Spleen (tissue), 11 donors: ENCODE measurements at regions not wholly inside any gene's neighbourhood (a gene's known extent, or its start where the extent isn't known, plus 50 kb on each side); places are given as distances from the start of the nearest gene placed in this dataset.

Experiments used
- DNase-seq: peaks from one replicate; pipeline ENCODE4 v3.0.0-alpha.2; 2020
- H3K27ac ChIP-seq, 8 donors: fragments of 200-600 bp; sonication (generic) in 7 of 8; 1 replicate in 4 of 8; 2 replicates in 4 of 8; pipeline versions ENCODE4 v1.5.0 to v1.8.0; 2016 to 2021; ENCODE audit warnings: inconsistent platforms in 4 of 8, mild to moderate bottlenecking in 4 of 8, moderate library complexity in 1 of 8
- H3K27me3 ChIP-seq, 7 donors: fragments of 200-600 bp; sonication (generic) in 6 of 7; replicated peaks in 1 of 7; 1 replicate in 4 of 7; 2 replicates in 3 of 7; pipeline versions ENCODE4 v1.5.0 to v1.8.0; 2016 to 2021; ENCODE audit warnings: inconsistent platforms in 3 of 7, mild to moderate bottlenecking in 1 of 7
- H3K36me3 ChIP-seq, 6 donors: fragments of 200-600 bp; sonication (generic) in 5 of 6; 1 replicate in 4 of 6; 2 replicates in 2 of 6; pipeline versions ENCODE4 v1.5.0 to v1.8.0; 2016 to 2021; ENCODE audit warnings: inconsistent platforms in 2 of 6
- H3K4me1 ChIP-seq, 6 donors: fragments of 200-600 bp; sonication (generic) in 5 of 6; 1 replicate in 3 of 6; 2 replicates in 3 of 6; pipeline versions ENCODE4 v1.5.0 to v1.8.0; 2016 to 2021; ENCODE audit warnings: inconsistent platforms in 3 of 6
- H3K4me3 ChIP-seq, 8 donors: fragments of 200-600 bp; sonication (generic) in 7 of 8; 1 replicate in 4 of 8; 2 replicates in 4 of 8; pipeline versions ENCODE4 v1.5.0 to v1.8.0; 2016 to 2021; ENCODE audit warnings: inconsistent platforms in 4 of 8, mild to moderate bottlenecking in 4 of 8, moderate library complexity in 2 of 8
- H3K9me3 ChIP-seq, 8 donors: fragments of 200-600 bp; sonication (generic) in 7 of 8; 1 replicate in 4 of 8; 2 replicates in 4 of 8; pipeline versions ENCODE4 v1.5.0 to v1.8.0; 2016 to 2021; ENCODE audit warnings: inconsistent platforms in 4 of 8
- CTCF ChIP-seq, 11 experiments: fragments of 200-600 bp in 7 of 11; fragments of 450-650 bp in 4 of 11; sonication (generic) in 4 of 11; IDR thresholded peaks in 8 of 11; conservative IDR thresholded peaks in 3 of 11; 1 replicate in 7 of 11; 2 replicates in 4 of 11; pipeline versions ENCODE4 v1.4.0 to v1.8.0; 2016 to 2021; ENCODE audit warnings: antibody characterized with exemption in 11 of 11, inconsistent platforms in 4 of 11, mild to moderate bottlenecking in 1 of 11
- POLR2A ChIP-seq, 3 donors: fragments of 450-650 bp; IDR thresholded peaks; one replicate each; pipeline ENCODE4 v1.5.1; 2017; ENCODE audit warnings: antibody characterized with exemption in 3 of 3, mild to moderate bottlenecking in 1 of 3
- POLR2AphosphoS5 ChIP-seq, 3 donors: sonication (generic); formaldehyde crosslinking; IDR thresholded peaks; one replicate each; pipeline ENCODE4 v1.5.1; 2017; ENCODE audit warnings: antibody characterized with exemption in 3 of 3
- WGBS, 5 donors: extraction: QIAGEN DNeasy Blood & Tissue Kit in 3 of 5; methylation state at CpG; one replicate each; pipeline versions ENCODE4 v1.1.5 to v1.1.7; 2013 to 2018; 5-methylcytosine and 5-hydroxymethylcytosine counted together
- intact Hi-C: fragments of 100-400 bp; cut with DNase I; formaldehyde crosslinking; loops from one replicate; pipeline ENCODE4 v1.15.0; 2023; ENCODE audit warnings: low total_unique reads
- donor health status: healthy with polysubstance abuse.
- donor health status: DM: no; HTN: no; CAD: no; lungs with moderate emphysema.
- donor health status: DM: no; HTN: no; CAD: no.
- donor health status: Bipolar disorder and iron deficiency.
- donor health status: healthy.
- donor health status: DM: no; HTN: no; CAD: no.
- donor health status: DM: yes; HTN: yes; CAD: no.

GRCh38 chr9:126158588-126159429, 167.8 kb upstream of the MVB12B start:
- DNase-seq, result peak; percentile 53
- Histone ChIP-seq H3K27me3 (peaks cover 0 to 39% (median 0%) of the 10 kb centered on the region in 7 donors), H3K4me3 (no peak overlapping the region), H3K27ac (no peak overlapping the region), H3K36me3 (no peaks in the 10 kb centered on the region), H3K9me3 (no peaks in the 10 kb centered on the region), H3K4me1 (no peaks in the 10 kb centered on the region)
- intact Hi-C loops, result no loop called here
- TF ChIP-seq POLR2AphosphoS5 (IDR thresholded peaks at IDR 0.05) (no peak), POLR2A (IDR thresholded peaks at IDR 0.05) (no peak), CTCF (IDR thresholded peaks at IDR 0.05 in 8 of 11, conservative IDR thresholded peaks at IDR 0.05 in 3 of 11) (no peak)
- 68 to 79% (median 77%) methylated on average over 10 of the region's 10 CpGs for WGBS, 5 donors

- Histone ChIP-seq H3K4me3 (no peak overlapping the region), H3K27me3 (peaks cover 0 to 39% (median 0%) of the 10 kb centered on the region in 7 donors), H3K9me3 (no peaks in the 10 kb centered on the region), H3K27ac (no peak overlapping the region), H3K36me3 (no peaks in the 10 kb centered on the region), H3K4me1 (no peaks in the 10 kb centered on the region)
- TF ChIP-seq POLR2A (IDR thresholded peaks at IDR 0.05) (no peak), CTCF (IDR thresholded peaks at IDR 0.05 in 8 of 11, conservative IDR thresholded peaks at IDR 0.05 in 3 of 11) (no peak), POLR2AphosphoS5 (IDR thresholded peaks at IDR 0.05) (no peak)
- intact Hi-C loops, result no loop called here
- DNase-seq, result peak; percentile 43
- WGBS, 5 donors, result 67 to 77% (median 70%) methylated on average over 17 of the region's 17 CpGs
Observed at GRCh38 chr9:126159430-126160060, 167.1 kb upstream of the MVB12B start.

GRCh38 chr9:126160067-126160853, 166.4 kb upstream of the MVB12B start:
- Histone ChIP-seq H3K27me3 (peaks cover 0 to 39% (median 0%) of the 10 kb centered on the region in 7 donors), H3K36me3 (no peaks in the 10 kb centered on the region), H3K27ac (no peak overlapping the region), H3K9me3 (no peaks in the 10 kb centered on the region), H3K4me1 (no peaks in the 10 kb centered on the region), H3K4me3 (no peak overlapping the region)
- intact Hi-C loops, result no loop called here
- WGBS, 5 donors, result 85 to 93% (median 89%) methylated on average over 10 of the region's 10 CpGs
- TF ChIP-seq POLR2A (IDR thresholded peaks at IDR 0.05) (no peak), POLR2AphosphoS5 (IDR thresholded peaks at IDR 0.05) (no peak), CTCF (IDR thresholded peaks at IDR 0.05 in 8 of 11, conservative IDR thresholded peaks at IDR 0.05 in 3 of 11) (no peak)
- DNase-seq, result peak; percentile 39
